ENCODE measurements at regions not wholly inside any gene's neighbourhood (a gene's known extent, or its start where the extent isn't known, plus 50 kb on each side); places are given as distances from the start of the nearest gene placed in this dataset.

DNA sequence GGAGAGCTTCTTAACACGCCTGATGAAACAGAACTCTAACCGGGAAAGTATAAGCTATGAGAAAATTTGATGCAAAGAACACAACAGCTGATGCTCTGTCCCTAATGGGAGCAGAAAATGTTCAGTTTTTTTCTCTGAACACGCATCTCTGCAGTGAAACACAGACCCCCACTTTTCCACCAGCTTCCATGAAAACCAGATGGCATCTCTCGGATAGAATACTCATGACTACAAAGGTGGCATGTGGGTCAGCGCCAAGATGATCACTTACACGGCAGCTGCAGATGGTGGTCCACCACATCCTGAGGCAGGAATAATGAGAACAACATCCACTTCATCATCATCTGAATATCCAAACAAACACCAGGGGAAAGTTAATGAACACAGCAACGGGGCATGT, 85.2 kb upstream of the CNR1 start:
- no peak for TF ChIP-seq CTCF (IDR thresholded peaks at IDR 0.05)
- Histone ChIP-seq H3K4me3 (no peak overlapping the region), H3K27ac (no peak overlapping the region)
- DNase-seq (ENCODE audit: low spot score): no peak

DNA sequence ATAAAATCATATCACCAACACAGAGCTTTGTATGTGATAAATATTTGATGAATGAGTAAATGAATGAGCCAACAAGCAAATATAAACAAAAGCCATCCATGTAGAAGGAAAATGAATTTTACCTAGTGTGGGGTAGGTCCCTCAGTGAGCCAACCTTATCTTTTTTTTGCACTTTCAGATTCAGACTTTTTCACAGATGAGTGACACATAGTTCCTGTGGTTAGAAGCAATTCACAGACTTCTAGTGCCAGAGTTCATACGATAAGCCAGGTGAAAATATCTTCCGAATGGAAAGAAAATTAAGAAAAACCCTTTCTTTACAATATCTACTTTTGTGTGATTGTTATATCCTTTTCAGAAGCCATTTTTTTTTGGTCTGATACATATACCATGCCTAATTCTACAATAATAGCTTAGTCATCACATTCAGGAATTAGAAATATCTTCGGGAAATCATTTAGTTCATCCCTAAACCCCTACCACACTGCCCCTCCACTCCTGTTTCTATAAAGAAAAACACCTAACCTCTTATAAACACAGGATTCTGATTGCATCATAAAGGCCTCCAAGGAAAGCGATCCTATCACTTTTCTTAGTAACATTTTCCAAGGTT, 82.7 kb upstream of the CNR1 start:
- Histone ChIP-seq H3K27ac (no peak overlapping the region), H3K4me3 (no peak overlapping the region)
- no peak for TF ChIP-seq CTCF (IDR thresholded peaks at IDR 0.05)
- DNase-seq (ENCODE audit: low spot score): no peak

DNA sequence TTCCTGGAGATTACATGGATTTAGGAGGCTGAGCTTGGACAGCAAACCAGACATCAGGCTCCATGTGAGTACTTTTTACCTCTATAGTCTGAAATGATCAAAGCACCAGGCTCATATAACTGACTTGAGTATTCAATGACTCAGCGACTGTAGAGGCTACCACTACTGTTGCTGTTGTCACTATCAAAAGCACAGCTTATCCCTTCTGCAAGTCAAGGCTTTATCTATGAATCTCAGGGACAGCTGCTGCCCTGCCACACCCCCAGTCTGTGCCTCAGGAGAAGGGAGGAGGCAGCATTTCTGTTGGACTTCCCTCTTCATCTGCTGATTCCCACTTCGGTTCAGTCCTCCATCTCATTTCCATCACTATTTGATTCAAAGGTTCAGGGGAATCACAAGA, 80.5 kb upstream of the CNR1 start:
- no peak for TF ChIP-seq CTCF (IDR thresholded peaks at IDR 0.05)
- DNase-seq (ENCODE audit: low spot score): no peak
- no peak overlapping the region for H3K4me3 ChIP-seq
- no peak overlapping the region for H3K27ac ChIP-seq

- no peak overlapping the region for H3K4me3 ChIP-seq
- no peak for TF ChIP-seq CTCF (IDR thresholded peaks at IDR 0.05)
- no peak overlapping the region for H3K27ac ChIP-seq
- no peak for DNase-seq (ENCODE audit: low spot score)
Observed at GRCh38 chr6:88244721-88245120, 78.6 kb upstream of the CNR1 start.

GRCh38 chr6:88238901-88239300, 72.8 kb upstream of the CNR1 start:
- Histone ChIP-seq H3K27ac (no peak overlapping the region), H3K4me3 (no peak overlapping the region)
- TF ChIP-seq CTCF (IDR thresholded peaks at IDR 0.05): no peak
- no peak for DNase-seq (ENCODE audit: low spot score)

- Histone ChIP-seq H3K27ac (no peak overlapping the region), H3K4me3 (no peak overlapping the region)
- no peak for DNase-seq (ENCODE audit: low spot score)
- TF ChIP-seq CTCF (IDR thresholded peaks at IDR 0.05): no peak
Observed at GRCh38 chr6:88238065-88238464, 71.9 kb upstream of the CNR1 start.

- TF ChIP-seq CTCF (IDR thresholded peaks at IDR 0.05): no peak
- Histone ChIP-seq H3K27ac (no peak overlapping the region), H3K4me3 (no peak overlapping the region)
- DNase-seq (ENCODE audit: low spot score): no peak
Observed at GRCh38 chr6:88236612-88237360, 70.6 kb upstream of the CNR1 start.

Data from coronary artery (tissue), 2 donors.